HAP-1 (cell line): ENCODE measurements at regions not wholly inside any gene's neighbourhood (a gene's known extent, or its start where the extent isn't known, plus 50 kb on each side); places are given as distances from the start of the nearest gene placed in this dataset.

Experiments used
- DNase-seq, 2 experiments: peaks; one replicate each; pipeline ENCODE4 v3.0.0-alpha.2; 2016 to 2020; ENCODE audit warnings: low spot score in 2 of 2
- H3K27me3 ChIP-seq: fragments of 250-450 bp; sonication (Bioruptor Pico); 2 replicates; pipeline ENCODE4 v1.5.1; 2020; ENCODE audit warnings: low read depth, mild to moderate bottlenecking, moderate library complexity
- H3K36me3 ChIP-seq: fragments of 250-450 bp; sonication (Bioruptor Pico); replicated peaks from 2 replicates; pipeline ENCODE4 v1.5.1; 2020; ENCODE audit warnings: mild to moderate bottlenecking
- H3K4me1 ChIP-seq: fragments of 250-450 bp; sonication (Bioruptor Pico); 2 replicates; pipeline ENCODE4 v1.5.1; 2020; ENCODE audit warnings: mild to moderate bottlenecking
- H3K4me3 ChIP-seq: fragments of 250-450 bp; sonication (Bioruptor Pico); 2 replicates; pipeline ENCODE4 v1.5.1; 2020; ENCODE audit warnings: mild to moderate bottlenecking, moderate library complexity
- H3K9me3 ChIP-seq: fragments of 250-450 bp; sonication (Bioruptor Pico); 2 replicates; pipeline ENCODE4 v1.5.1; 2020; ENCODE audit warnings: mild to moderate bottlenecking, moderate library complexity
- in situ Hi-C: fragments of 300-500 bp; cut with MboI; formaldehyde crosslinking; loops from 3 replicates; pipeline ENCODE4 v1.14.3; 2020; ENCODE audit warnings: low sequenced_read_pairs, inconsistent platforms, mixed read lengths

GRCh38 chr2:104904889-104905288 is 51.0 kb downstream of the POU3F3 start:
- no peaks in the 10 kb centered on the region for H3K9me3 ChIP-seq
- peaks cover 6% of the 10 kb centered on the region for H3K4me1 ChIP-seq
- H3K36me3 ChIP-seq: no peaks in the 10 kb centered on the region
- 0 out of 2 replicates have a peak, but pooled peaks cover 5% of the 10 kb centered on the region for H3K27me3 ChIP-seq
- no peak overlapping the region for H3K4me3 ChIP-seq
- in situ Hi-C loops: no loop called here
- DNase-seq: no peak

- Histone ChIP-seq H3K4me1 (peaks cover 6% of the 10 kb centered on the region), H3K4me3 (no peak overlapping the region), H3K27me3 (0 out of 2 replicates have a peak, but pooled peaks cover 5% of the 10 kb centered on the region), H3K9me3 (no peaks in the 10 kb centered on the region), H3K36me3 (no peaks in the 10 kb centered on the region)
- in situ Hi-C loops: no loop called here
- DNase-seq: no peak
Observed at GRCh38 chr2:104909317-104909716, 55.4 kb downstream of the POU3F3 start.

- in situ Hi-C loops: no loop called here
Observed at GRCh38 chr2:104914509-104914908, 60.6 kb downstream of the POU3F3 start.

GRCh38 chr2:104915107-104915793 is 61.3 kb downstream of the POU3F3 start:
- no peaks in the 10 kb centered on the region for H3K27me3 ChIP-seq
- no peak for DNase-seq
- H3K4me1 ChIP-seq: no peaks in the 10 kb centered on the region
- H3K9me3 ChIP-seq: no peaks in the 10 kb centered on the region
- no peaks in the 10 kb centered on the region for H3K36me3 ChIP-seq
- in situ Hi-C loops: no loop called here
- no peak overlapping the region for H3K4me3 ChIP-seq

More at GRCh38 chr2:104914509-104914908, 60.6 kb downstream of the POU3F3 start:
- H3K4me1 ChIP-seq: no peaks in the 10 kb centered on the region
- no peaks in the 10 kb centered on the region for H3K27me3 ChIP-seq
- no peaks in the 10 kb centered on the region for H3K9me3 ChIP-seq
- no peaks in the 10 kb centered on the region for H3K36me3 ChIP-seq
- DNase-seq: no peak
- no peak overlapping the region for H3K4me3 ChIP-seq

- H3K36me3 ChIP-seq: no peaks in the 10 kb centered on the region
- no peaks in the 10 kb centered on the region for H3K9me3 ChIP-seq
- DNase-seq: no peak
- H3K27me3 ChIP-seq: no peaks in the 10 kb centered on the region
- in situ Hi-C loops: no loop called here
- no peaks in the 10 kb centered on the region for H3K4me1 ChIP-seq
- no peak overlapping the region for H3K4me3 ChIP-seq
Observed at GRCh38 chr2:104919127-104919526, 65.2 kb downstream of the POU3F3 start.

GRCh38 chr2:104923665-104924064 is 69.8 kb downstream of the POU3F3 start:
- Histone ChIP-seq H3K9me3 (no peaks in the 10 kb centered on the region), H3K27me3 (no peaks in the 10 kb centered on the region), H3K4me3 (no peak overlapping the region), H3K4me1 (no peaks in the 10 kb centered on the region), H3K36me3 (no peaks in the 10 kb centered on the region)
- no peak for DNase-seq
- in situ Hi-C loops: no loop called here

- Histone ChIP-seq H3K4me3 (no peak overlapping the region), H3K4me1 (no peaks in the 10 kb centered on the region), H3K27me3 (no peaks in the 10 kb centered on the region), H3K36me3 (no peaks in the 10 kb centered on the region), H3K9me3 (no peaks in the 10 kb centered on the region)
- in situ Hi-C loops: no loop called here
- DNase-seq: no peak
Observed at GRCh38 chr2:104929663-104930062, 75.7 kb downstream of the POU3F3 start.

- no peaks in the 10 kb centered on the region for H3K4me1 ChIP-seq
- H3K36me3 ChIP-seq: no peaks in the 10 kb centered on the region
- no peak for DNase-seq
- H3K9me3 ChIP-seq: no peaks in the 10 kb centered on the region
- no peaks in the 10 kb centered on the region for H3K27me3 ChIP-seq
- in situ Hi-C loops: no loop called here
- no peak overlapping the region for H3K4me3 ChIP-seq
Observed at GRCh38 chr2:104930732-104931131, 76.8 kb downstream of the POU3F3 start.

- no peaks in the 10 kb centered on the region for H3K9me3 ChIP-seq
- H3K36me3 ChIP-seq: no peaks in the 10 kb centered on the region
- in situ Hi-C loops: no loop called here
- H3K4me1 ChIP-seq: no peaks in the 10 kb centered on the region
- H3K27me3 ChIP-seq: no peaks in the 10 kb centered on the region
- DNase-seq: no peak
- no peak overlapping the region for H3K4me3 ChIP-seq
Observed at GRCh38 chr2:104932243-104932642, 78.3 kb downstream of the POU3F3 start.

GRCh38 chr2:104933151-104933917 is 79.4 kb downstream of the POU3F3 start:
- Histone ChIP-seq H3K4me3 (no peak overlapping the region), H3K9me3 (no peaks in the 10 kb centered on the region), H3K4me1 (no peaks in the 10 kb centered on the region), H3K36me3 (no peaks in the 10 kb centered on the region), H3K27me3 (no peaks in the 10 kb centered on the region)
- no peak for DNase-seq
- in situ Hi-C loops: no loop called here

GRCh38 chr2:104936527-104936926 is 82.6 kb downstream of the POU3F3 start:
- Histone ChIP-seq H3K4me3 (no peak overlapping the region), H3K9me3 (no peaks in the 10 kb centered on the region), H3K27me3 (no peaks in the 10 kb centered on the region), H3K4me1 (no peaks in the 10 kb centered on the region), H3K36me3 (no peaks in the 10 kb centered on the region)
- DNase-seq: no peak
- in situ Hi-C loops: no loop called here

- no peaks in the 10 kb centered on the region for H3K36me3 ChIP-seq
- no peaks in the 10 kb centered on the region for H3K27me3 ChIP-seq
- no peaks in the 10 kb centered on the region for H3K4me1 ChIP-seq
- in situ Hi-C loops: no loop called here
- no peak overlapping the region for H3K4me3 ChIP-seq
- no peak for DNase-seq
- no peaks in the 10 kb centered on the region for H3K9me3 ChIP-seq
Observed at GRCh38 chr2:104938231-104938941, 84.5 kb downstream of the POU3F3 start.

GRCh38 chr2:104939570-104940217 is 85.8 kb downstream of the POU3F3 start:
- no peak for DNase-seq
- Histone ChIP-seq H3K27me3 (no peaks in the 10 kb centered on the region), H3K36me3 (no peaks in the 10 kb centered on the region), H3K4me3 (no peak overlapping the region), H3K9me3 (no peaks in the 10 kb centered on the region), H3K4me1 (no peaks in the 10 kb centered on the region)
- in situ Hi-C loops: no loop called here
